ENCODE measurements at regions not wholly inside any gene's neighbourhood (a gene's known extent, or its start where the extent isn't known, plus 50 kb on each side); places are given as distances from the start of the nearest gene placed in this dataset.

DNA sequence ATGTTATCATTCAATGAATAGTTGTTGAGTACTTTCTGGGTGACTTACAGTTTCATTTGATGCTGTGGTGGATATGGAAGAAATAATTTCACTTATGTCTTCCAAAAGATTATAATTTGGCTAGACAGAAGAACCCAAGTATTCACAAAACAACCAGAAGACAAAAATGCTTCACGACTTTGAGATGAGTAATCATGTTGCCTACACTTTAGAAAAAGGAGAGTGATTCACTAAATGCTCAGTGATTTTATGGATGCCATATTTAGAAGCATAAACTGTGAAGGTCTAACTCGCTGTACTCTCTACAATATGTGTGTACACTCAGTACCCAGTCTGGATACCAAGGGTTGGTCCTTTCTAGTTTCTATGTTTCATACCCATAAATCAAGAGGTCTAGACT lies 101.3 kb upstream of the E2F7 start:
- CTCF ChIA-PET, result interaction anchor here (1.3 kb wide), 1 partner anchor 18 kb away, joined by 3 read pairs; no protein-coding TSS in a partner anchor
- no peak for ATAC-seq
- intact Hi-C loops (cut with micrococcal nuclease; ENCODE audit: unreplicated experiment), result no loop called here

More for the DNA sequence above, 101.3 kb upstream of the E2F7 start:
- ChIA-PET SMC1A (ENCODE audit: uncharacterized antibody, unreplicated experiment) (no interaction called here), RAD21 (ENCODE audit: unreplicated experiment) (no interaction called here), POLR2A (no interaction called here)
- Histone ChIP-seq H2AFZ (ENCODE audit: control insufficient read depth, low read depth, low read length) (no peak overlapping the region), H3K79me2 (ENCODE audit: control insufficient read depth, insufficient read depth, low read length) (no peaks in the 10 kb centered on the region), H3K36me3 (ENCODE audit: control insufficient read depth in 2 of 2, insufficient read depth in 2 of 2, low read length in 1 of 2) (no peaks in the 10 kb centered on the region), H3K9ac (ENCODE audit: control insufficient read depth, insufficient read depth, low read length) (no peak overlapping the region), H4K20me1 (ENCODE audit: control insufficient read depth, insufficient read depth) (no peaks in the 10 kb centered on the region), H3K27ac (ENCODE audit: control insufficient read depth, insufficient read depth) (no peak overlapping the region), H3K4me1 (ENCODE audit: control insufficient read depth, insufficient read depth, low read length) (no peaks in the 10 kb centered on the region), H3K4me3 (no peak overlapping the region), H3K27me3 (replicated peaks in 1 of 2; ENCODE audit: control insufficient read depth in 2 of 2, insufficient read depth in 2 of 2, low read length in 1 of 2) (no peaks in the 10 kb centered on the region), H3K9me3 (replicated peaks; ENCODE audit: control insufficient read depth, insufficient read depth, low read length) (no peaks in the 10 kb centered on the region), H3K4me2 (ENCODE audit: control insufficient read depth, insufficient read depth) (no peak overlapping the region)
- whole genome bisulfite sequencing (ENCODE audit: insufficient coverage, insufficient replicate concordance, low lambda C conversion rate, missing lambda C conversion rate), result 0% methylated on average over 2 of the region's 2 CpGs
- TF ChIP-seq SMAD5 (IDR thresholded peaks at IDR 0.05; ENCODE audit: low read depth) (no peak), ZBTB33 (IDR thresholded peaks at IDR 0.05) (no peak), SP1 (IDR thresholded peaks at IDR 0.05; ENCODE audit: low read depth, low read length) (no peak)
- TF ChIP-seq, protein P1, sequence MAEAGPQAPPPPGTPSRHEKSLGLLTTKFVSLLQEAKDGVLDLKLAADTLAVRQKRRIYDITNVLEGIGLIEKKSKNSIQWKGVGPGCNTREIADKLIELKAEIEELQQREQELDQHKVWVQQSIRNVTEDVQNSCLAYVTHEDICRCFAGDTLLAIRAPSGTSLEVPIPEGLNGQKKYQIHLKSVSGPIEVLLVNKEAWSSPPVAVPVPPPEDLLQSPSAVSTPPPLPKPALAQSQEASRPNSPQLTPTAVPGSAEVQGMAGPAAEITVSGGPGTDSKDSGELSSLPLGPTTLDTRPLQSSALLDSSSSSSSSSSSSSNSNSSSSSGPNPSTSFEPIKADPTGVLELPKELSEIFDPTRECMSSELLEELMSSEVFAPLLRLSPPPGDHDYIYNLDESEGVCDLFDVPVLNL (IDR thresholded peaks at IDR 0.05; ENCODE audit: low read depth, low read length), result no peak
- in situ Hi-C loops (cut with MboI), result no loop called here
- no TSS peak for BruUV-seq (replicated peaks)
- FAIRE-seq (no peak), DNase-seq (ENCODE audit: low read depth, low spot score) (no peak)

Data from GM12878 (cell line).